Keratinocyte (primary cell): ENCODE measurements at regions not wholly inside any gene's neighbourhood (a gene's known extent, or its start where the extent isn't known, plus 50 kb on each side); places are given as distances from the start of the nearest gene placed in this dataset.

ENCODE experiments used
- EZH2 ChIP-seq: IDR thresholded peaks from one replicate; pipeline ENCODE4 v1.6.1; 2012; ENCODE audit warnings: inconsistent platforms, mild to moderate bottlenecking, low read length, moderate library complexity
- TF ChIP-seq, protein P1 (sequence below), 3 experiments: IDR thresholded peaks in 1 of 3; conservative IDR thresholded peaks in 1 of 3; optimal IDR thresholded peaks in 1 of 3; 2 replicates in 2 of 3; 3 replicates in 1 of 3; pipeline versions ENCODE3 to v1.5.1; 2011; ENCODE audit warnings: low read length in 3 of 3, mild to moderate bottlenecking in 3 of 3, moderate library complexity in 2 of 3, control low read depth in 1 of 3, inconsistent platforms in 1 of 3; ENCODE audit not compliant: insufficient read depth in 2 of 3; ENCODE audit errors: extremely low read depth in 1 of 3

DNA sequence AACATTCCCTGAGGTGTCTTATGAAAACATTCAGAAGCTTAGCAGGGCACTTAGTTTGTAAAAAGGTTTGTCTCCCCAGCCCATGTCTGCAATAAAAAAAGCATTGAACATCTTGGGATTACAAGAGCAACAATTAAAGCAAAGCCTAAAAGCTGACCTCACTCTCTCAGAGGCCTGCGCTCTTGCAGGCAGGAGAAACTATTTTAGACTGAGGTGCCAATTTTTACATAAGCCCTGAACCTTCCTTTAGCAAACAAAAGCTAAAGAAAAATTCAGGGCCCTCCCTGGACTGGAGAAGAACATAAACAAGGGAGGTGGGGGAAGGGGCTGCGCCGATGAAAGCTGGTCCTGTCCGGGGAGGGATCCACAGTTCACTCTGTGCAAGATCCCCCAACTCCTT is 312.7 kb upstream of the RNF32 start:
- TF ChIP-seq, protein P1, sequence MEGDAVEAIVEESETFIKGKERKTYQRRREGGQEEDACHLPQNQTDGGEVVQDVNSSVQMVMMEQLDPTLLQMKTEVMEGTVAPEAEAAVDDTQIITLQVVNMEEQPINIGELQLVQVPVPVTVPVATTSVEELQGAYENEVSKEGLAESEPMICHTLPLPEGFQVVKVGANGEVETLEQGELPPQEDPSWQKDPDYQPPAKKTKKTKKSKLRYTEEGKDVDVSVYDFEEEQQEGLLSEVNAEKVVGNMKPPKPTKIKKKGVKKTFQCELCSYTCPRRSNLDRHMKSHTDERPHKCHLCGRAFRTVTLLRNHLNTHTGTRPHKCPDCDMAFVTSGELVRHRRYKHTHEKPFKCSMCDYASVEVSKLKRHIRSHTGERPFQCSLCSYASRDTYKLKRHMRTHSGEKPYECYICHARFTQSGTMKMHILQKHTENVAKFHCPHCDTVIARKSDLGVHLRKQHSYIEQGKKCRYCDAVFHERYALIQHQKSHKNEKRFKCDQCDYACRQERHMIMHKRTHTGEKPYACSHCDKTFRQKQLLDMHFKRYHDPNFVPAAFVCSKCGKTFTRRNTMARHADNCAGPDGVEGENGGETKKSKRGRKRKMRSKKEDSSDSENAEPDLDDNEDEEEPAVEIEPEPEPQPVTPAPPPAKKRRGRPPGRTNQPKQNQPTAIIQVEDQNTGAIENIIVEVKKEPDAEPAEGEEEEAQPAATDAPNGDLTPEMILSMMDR (optimal IDR thresholded peaks at IDR 0.05 in 1 of 3, IDR thresholded peaks at IDR 0.05 in 1 of 3, conservative IDR thresholded peaks at IDR 0.05 in 1 of 3; ENCODE audit: extremely low read depth in 1 of 3, insufficient read depth in 2 of 3, low read length in 3 of 3) = no peak
- no peak for TF ChIP-seq EZH2
